B cell (primary cell): ENCODE measurements at regions not wholly inside any gene's neighbourhood (a gene's known extent, or its start where the extent isn't known, plus 50 kb on each side); places are given as distances from the start of the nearest gene placed in this dataset.

Experiments used
- ATAC-seq: fragments of 200-7000 bp; cut with Tn5 transposase; one replicate; pipeline ENCODE4 v1.10.0; 2021; ENCODE audit warnings: low read depth, mild to moderate bottlenecking, moderate number of reproducible peaks, moderate library complexity
- CTCF ChIA-PET: fragments of 350-600 bp; sonication (Branson Sonifier 250); formaldehyde crosslinking; loops from one replicate; lab custom pipeline; 2021; ENCODE audit warnings: antibody characterized with exemption, inconsistent platforms; lab: Charles Lee
- POLR2A ChIA-PET: fragments of 350-600 bp; sonication (Branson Sonifier 250); formaldehyde crosslinking; loops from one replicate; lab custom pipeline; 2021; ENCODE audit warnings: antibody characterized with exemption; lab: Charles Lee
- DNase-seq: peaks from one replicate; pipeline ENCODE4 v3.0.0; 2013
- H2AFZ ChIP-seq: 2 replicates; pipeline ENCODE4 v1.6.1; 2012; ENCODE audit warnings: mild to moderate bottlenecking, low read depth, low read length; ENCODE audit not compliant: insufficient read depth, poor library complexity, severe bottlenecking
- H3K27ac ChIP-seq, 2 donors: 1 replicate in 1 of 2; 2 replicates in 1 of 2; pipeline ENCODE4 v1.5.1; 2012 to 2013; ENCODE audit warnings: low read length in 2 of 2, mild to moderate bottlenecking in 2 of 2, moderate library complexity in 1 of 2
- H3K27me3 ChIP-seq, 4 experiments: fragments of 200-600 bp in 1 of 4; sonication (generic) in 1 of 4; replicated peaks in 1 of 4; 1 replicate in 2 of 4; 2 replicates in 2 of 4; pipeline versions ENCODE4 v1.6.1 to v1.7.0; 2013 to 2016; ENCODE audit warnings: low read length in 3 of 4, mild to moderate bottlenecking in 2 of 4, mixed read lengths in 1 of 4, moderate library complexity in 1 of 4; ENCODE audit not compliant: insufficient read depth in 4 of 4, control insufficient read depth in 3 of 4; ENCODE audit errors: control extremely low read depth in 1 of 4
- H3K36me3 ChIP-seq, 2 experiments: replicated peaks in 1 of 2; 1 replicate in 1 of 2; 2 replicates in 1 of 2; pipeline versions ENCODE4 v1.6.1 to v1.7.1; 2013; ENCODE audit warnings: low read length in 1 of 2; ENCODE audit not compliant: insufficient read depth in 2 of 2, control insufficient read depth in 1 of 2; ENCODE audit errors: control extremely low read depth in 1 of 2, extremely low read depth in 1 of 2
- H3K4me1 ChIP-seq, 2 donors: fragments of 200-600 bp in 1 of 2; sonication (generic) in 1 of 2; 1 replicate in 1 of 2; 2 replicates in 1 of 2; pipeline versions ENCODE4 v1.5.1 to v1.6.1; 2013 to 2017; ENCODE audit warnings: low read length in 2 of 2; ENCODE audit not compliant: control insufficient read depth in 2 of 2, insufficient read depth in 2 of 2
- H3K4me2 ChIP-seq: replicated peaks from 2 replicates; pipeline ENCODE3; 2012; ENCODE audit warnings: mild to moderate bottlenecking, low read depth, low read length; ENCODE audit not compliant: poor library complexity, severe bottlenecking
- H3K4me3 ChIP-seq, 5 experiments: fragments of 200-600 bp in 1 of 5; sonication (generic) in 1 of 5; 1 replicate in 3 of 5; 2 replicates in 2 of 5; pipeline versions ENCODE4 v1.5.1 to v1.7.0; 2011 to 2016; ENCODE audit warnings: low read length in 4 of 5, mild to moderate bottlenecking in 4 of 5, low read depth in 2 of 5, control low read depth in 1 of 5, moderate library complexity in 1 of 5; ENCODE audit not compliant: insufficient read depth in 1 of 5; ENCODE audit errors: control extremely low read depth in 1 of 5, extremely low read depth in 1 of 5
- H3K79me2 ChIP-seq: fragments of 200-600 bp; sonication (generic); one replicate; pipeline ENCODE4 v1.6.0; 2016; ENCODE audit warnings: low read length; ENCODE audit not compliant: control insufficient read depth, insufficient read depth
- H3K9ac ChIP-seq: fragments of 200-600 bp; sonication (generic); 2 replicates; pipeline ENCODE4 v1.6.1; 2017; ENCODE audit warnings: mild to moderate bottlenecking, low read length, moderate library complexity
- H3K9me3 ChIP-seq, 3 donors: one replicate each; pipeline versions ENCODE4 v1.6.1 to v1.7.1; 2013; ENCODE audit warnings: low read length in 2 of 3; ENCODE audit not compliant: control insufficient read depth in 2 of 3, insufficient read depth in 1 of 3; ENCODE audit errors: control extremely low read depth in 1 of 3
- H4K20me1 ChIP-seq: 2 replicates; pipeline ENCODE4 v1.6.0; 2012; ENCODE audit warnings: mild to moderate bottlenecking, low read length; ENCODE audit not compliant: insufficient read depth, control insufficient read depth, poor library complexity, severe bottlenecking
- H3K27ac Mint-ChIP-seq: one replicate; pipeline ENCODE4 v1.8.0; 2021; ENCODE audit warnings: mixed read lengths
- H3K27me3 Mint-ChIP-seq: one replicate; pipeline ENCODE4 v1.8.0; 2021; ENCODE audit warnings: mixed read lengths
- H3K4me1 Mint-ChIP-seq: one replicate; pipeline ENCODE4 v1.8.0; 2021; ENCODE audit warnings: mixed read lengths
- H3K4me3 Mint-ChIP-seq: one replicate; pipeline ENCODE4 v1.8.0; 2021; ENCODE audit warnings: mixed read lengths
- H3K9me3 Mint-ChIP-seq: one replicate; pipeline ENCODE4 v1.8.0; 2022; ENCODE audit warnings: mixed read lengths; ENCODE audit not compliant: insufficient read depth
- EZH2 ChIP-seq: IDR thresholded peaks from 2 replicates; pipeline ENCODE4 v1.6.1; 2012; ENCODE audit warnings: borderline replicate concordance, low read depth, mild to moderate bottlenecking, moderate library complexity, low read length; ENCODE audit not compliant: insufficient read depth, poor library complexity, severe bottlenecking
- WGBS: methylation state at CpG from one replicate; pipeline ENCODE4 v1.1.5; 2013; ENCODE audit warnings: missing lambda C conversion rate; ENCODE audit not compliant: insufficient coverage; 5-methylcytosine and 5-hydroxymethylcytosine counted together
- intact Hi-C: fragments of 100-400 bp; cut with micrococcal nuclease; formaldehyde crosslinking; loops from one replicate; pipeline ENCODE4 v1.10.0; 2022
- TF ChIP-seq, protein P1 (sequence below): fragments of 200-600 bp; IDR thresholded peaks from one replicate; pipeline ENCODE4 v1.8.0; 2022; ENCODE audit warnings: antibody characterized with exemption, mild to moderate bottlenecking

DNA sequence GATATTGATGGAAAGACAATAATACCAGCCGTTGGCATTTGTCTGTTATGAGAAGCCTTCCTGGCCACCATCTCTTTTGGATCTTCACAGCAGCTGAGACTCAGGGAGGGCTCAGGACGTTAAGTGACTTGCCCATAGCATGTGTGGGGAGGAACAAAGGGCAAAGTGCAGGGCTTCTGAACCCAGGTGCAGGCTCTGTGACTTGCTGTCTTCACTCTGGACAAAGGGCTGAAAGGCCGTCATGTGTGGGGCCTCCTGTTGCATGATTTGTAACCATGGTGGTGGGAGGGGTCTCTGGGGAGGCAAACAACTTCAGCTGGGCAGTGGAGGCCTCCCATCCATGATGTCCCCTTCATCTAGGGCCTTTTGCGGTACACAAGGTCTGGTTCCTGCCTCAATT, 65.5 kb upstream of the SIX2 start:
- 65% methylated on average over 1 of the region's 4 CpGs for WGBS
- Histone ChIP-seq H3K4me2 (no peak overlapping the region), H3K36me3 (no peaks in the 10 kb centered on the region), H3K4me1 (no peaks in the 10 kb centered on the region), H3K27me3 (peaks cover 0 to 9% (median 0%) of the 10 kb centered on the region in 4 experiments), H3K9me3 (peaks cover 0 to 3% (median 0%) of the 10 kb centered on the region in 3 donors), H3K4me3 (no peak overlapping the region), H4K20me1 (no peaks in the 10 kb centered on the region), H3K27ac (no peak overlapping the region), H3K9ac (no peak overlapping the region), H3K79me2 (no peaks in the 10 kb centered on the region), H2AFZ (no peak overlapping the region)
- intact Hi-C loops: no loop called here
- CTCF ChIA-PET: no interaction called here
- ATAC-seq (no peak), DNase-seq (no peak)
- Mint-ChIP-seq H3K4me3 (no peak overlapping the region), H3K27ac (no peak overlapping the region), H3K27me3 (peaks cover 50% of the 10 kb centered on the region), H3K4me1 (no peaks in the 10 kb centered on the region), H3K9me3 (no peaks in the 10 kb centered on the region)
- POLR2A ChIA-PET: no interaction called here
- no peak for TF ChIP-seq EZH2
- TF ChIP-seq, protein P1, sequence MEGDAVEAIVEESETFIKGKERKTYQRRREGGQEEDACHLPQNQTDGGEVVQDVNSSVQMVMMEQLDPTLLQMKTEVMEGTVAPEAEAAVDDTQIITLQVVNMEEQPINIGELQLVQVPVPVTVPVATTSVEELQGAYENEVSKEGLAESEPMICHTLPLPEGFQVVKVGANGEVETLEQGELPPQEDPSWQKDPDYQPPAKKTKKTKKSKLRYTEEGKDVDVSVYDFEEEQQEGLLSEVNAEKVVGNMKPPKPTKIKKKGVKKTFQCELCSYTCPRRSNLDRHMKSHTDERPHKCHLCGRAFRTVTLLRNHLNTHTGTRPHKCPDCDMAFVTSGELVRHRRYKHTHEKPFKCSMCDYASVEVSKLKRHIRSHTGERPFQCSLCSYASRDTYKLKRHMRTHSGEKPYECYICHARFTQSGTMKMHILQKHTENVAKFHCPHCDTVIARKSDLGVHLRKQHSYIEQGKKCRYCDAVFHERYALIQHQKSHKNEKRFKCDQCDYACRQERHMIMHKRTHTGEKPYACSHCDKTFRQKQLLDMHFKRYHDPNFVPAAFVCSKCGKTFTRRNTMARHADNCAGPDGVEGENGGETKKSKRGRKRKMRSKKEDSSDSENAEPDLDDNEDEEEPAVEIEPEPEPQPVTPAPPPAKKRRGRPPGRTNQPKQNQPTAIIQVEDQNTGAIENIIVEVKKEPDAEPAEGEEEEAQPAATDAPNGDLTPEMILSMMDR: no peak

DNA sequence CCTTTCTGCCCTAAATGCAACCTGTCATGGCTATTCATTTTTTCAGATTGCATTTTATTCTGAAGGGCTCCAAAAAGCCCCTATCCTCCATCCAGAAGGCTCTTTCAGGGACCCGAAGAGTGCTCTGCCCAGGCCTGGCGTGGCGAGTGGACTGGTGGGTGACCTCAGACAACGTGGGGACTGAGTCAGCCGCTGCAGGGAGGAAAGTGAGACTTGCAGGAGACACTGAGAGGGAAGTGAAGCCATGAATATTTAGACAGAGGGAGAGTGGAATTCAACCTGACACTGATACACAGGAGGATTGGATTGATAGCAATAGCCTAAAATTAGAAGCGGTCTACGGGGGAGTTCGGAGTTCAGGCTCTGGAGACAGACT, 63.6 kb upstream of the SIX2 start:
- no peak overlapping the region for H2AFZ ChIP-seq
- intact Hi-C loops: no loop called here
- H3K27me3 Mint-ChIP-seq: peaks cover 61% of the 10 kb centered on the region

More for the DNA sequence above, 63.6 kb upstream of the SIX2 start:
- Histone ChIP-seq H3K9ac (no peak overlapping the region), H3K4me3 (no peak overlapping the region), H3K27ac (no peak overlapping the region), H3K36me3 (no peaks in the 10 kb centered on the region), H3K4me1 (no peaks in the 10 kb centered on the region), H3K4me2 (no peak overlapping the region), H3K9me3 (peaks cover 0 to 3% (median 0%) of the 10 kb centered on the region in 3 donors), H3K27me3 (peaks cover 0 to 9% (median 0%) of the 10 kb centered on the region in 4 experiments), H4K20me1 (no peaks in the 10 kb centered on the region), H3K79me2 (no peaks in the 10 kb centered on the region)
- Mint-ChIP-seq H3K4me1 (no peaks in the 10 kb centered on the region), H3K4me3 (no peak overlapping the region), H3K27ac (no peak overlapping the region), H3K9me3 (no peaks in the 10 kb centered on the region)
- no peak for ATAC-seq
- WGBS: 94% methylated on average over 7 of the region's 8 CpGs
- POLR2A ChIA-PET: no interaction called here
- no peak for DNase-seq
- no peak for TF ChIP-seq EZH2
- TF ChIP-seq, protein P1: no peak
- CTCF ChIA-PET: no interaction called here
